ENCODE measurements at regions not wholly inside any gene's neighbourhood (a gene's known extent, or its start where the extent isn't known, plus 50 kb on each side); places are given as distances from the start of the nearest gene placed in this dataset.

DNA sequence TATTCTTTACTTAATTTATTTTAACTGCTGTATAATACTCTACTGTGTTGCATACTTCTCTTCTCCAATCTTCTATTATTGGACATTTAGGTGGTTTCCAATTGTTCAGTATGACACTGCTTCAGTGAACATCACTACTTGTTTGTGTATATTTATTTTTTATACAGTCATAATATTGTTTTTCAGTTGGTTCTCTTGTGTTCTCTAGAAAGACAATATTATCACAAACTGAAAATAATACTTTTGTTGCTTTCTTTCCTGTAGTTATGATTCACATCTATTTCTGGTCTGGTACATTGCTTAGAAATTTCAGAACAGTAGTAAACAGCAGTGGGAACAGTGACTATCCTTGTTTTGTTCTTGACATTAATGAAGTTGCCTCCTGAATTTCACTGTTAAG is 62.8 kb upstream of the GTSF1L start:
- no peak for DNase-seq
- Mint-ChIP-seq H3K4me1 (no peaks in the 10 kb centered on the region), H3K27me3 (ENCODE audit: low read depth, poor library complexity) (peaks cover 13% of the 10 kb centered on the region), H3K9me3 (peaks cover 16% of the 10 kb centered on the region), H3K4me3 (no peak overlapping the region), H3K27ac (no peak overlapping the region), H3K36me3 (ENCODE audit: low read depth) (no peaks in the 10 kb centered on the region)
- no peak for TF ChIP-seq CTCF (IDR thresholded peaks at IDR 0.05)

- Mint-ChIP-seq H3K9me3 (peaks cover 15% of the 10 kb centered on the region), H3K27me3 (ENCODE audit: low read depth, poor library complexity) (peaks cover 11% of the 10 kb centered on the region), H3K27ac (no peak overlapping the region), H3K36me3 (ENCODE audit: low read depth) (no peaks in the 10 kb centered on the region), H3K4me3 (no peak overlapping the region), H3K4me1 (no peaks in the 10 kb centered on the region)
- TF ChIP-seq CTCF (IDR thresholded peaks at IDR 0.05): no peak
- DNase-seq: no peak
Observed at GRCh38 chr20:43787937-43788336, 61.1 kb upstream of the GTSF1L start.

DNA sequence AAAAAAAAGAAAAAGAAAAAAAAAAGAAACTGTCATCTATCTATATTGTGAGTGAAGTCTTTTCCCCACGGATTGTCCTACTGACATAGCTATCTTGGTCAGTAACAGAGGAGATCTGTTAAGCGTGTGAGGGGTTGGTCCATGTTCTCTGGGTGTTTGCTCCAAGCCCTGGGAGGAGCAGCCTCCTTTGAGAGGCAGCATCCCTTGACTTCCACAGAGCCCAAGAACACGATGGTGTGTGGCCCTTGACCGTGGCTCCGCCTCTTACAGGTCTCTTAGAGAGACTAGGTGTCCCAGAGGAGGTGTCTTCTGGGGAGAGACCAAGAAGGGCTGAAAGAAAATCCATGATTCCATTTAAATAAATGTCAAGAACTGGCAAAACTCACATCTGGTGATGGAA is 60.1 kb upstream of the GTSF1L start:
- H3K4me1 Mint-ChIP-seq: no peaks in the 10 kb centered on the region
- no peak for DNase-seq
- H3K27ac Mint-ChIP-seq: no peak overlapping the region
- H3K36me3 Mint-ChIP-seq (ENCODE audit: low read depth): no peaks in the 10 kb centered on the region
- no peak overlapping the region for H3K4me3 Mint-ChIP-seq
- peaks cover 4% of the 10 kb centered on the region for H3K27me3 Mint-ChIP-seq (ENCODE audit: low read depth, poor library complexity)
- TF ChIP-seq CTCF (IDR thresholded peaks at IDR 0.05): no peak
- H3K9me3 Mint-ChIP-seq: peaks cover 5% of the 10 kb centered on the region

GRCh38 chr20:43781215-43781614 is 54.4 kb upstream of the GTSF1L start:
- no peak overlapping the region for H3K27ac Mint-ChIP-seq
- H3K4me1 Mint-ChIP-seq: no peaks in the 10 kb centered on the region
- no peak for TF ChIP-seq CTCF (IDR thresholded peaks at IDR 0.05)
- H3K36me3 Mint-ChIP-seq (ENCODE audit: low read depth): no peaks in the 10 kb centered on the region
- H3K9me3 Mint-ChIP-seq: peaks cover 32% of the 10 kb centered on the region
- H3K4me3 Mint-ChIP-seq: no peak overlapping the region
- H3K27me3 Mint-ChIP-seq (ENCODE audit: low read depth, poor library complexity): peaks cover 9% of the 10 kb centered on the region
- DNase-seq: no peak

DNA sequence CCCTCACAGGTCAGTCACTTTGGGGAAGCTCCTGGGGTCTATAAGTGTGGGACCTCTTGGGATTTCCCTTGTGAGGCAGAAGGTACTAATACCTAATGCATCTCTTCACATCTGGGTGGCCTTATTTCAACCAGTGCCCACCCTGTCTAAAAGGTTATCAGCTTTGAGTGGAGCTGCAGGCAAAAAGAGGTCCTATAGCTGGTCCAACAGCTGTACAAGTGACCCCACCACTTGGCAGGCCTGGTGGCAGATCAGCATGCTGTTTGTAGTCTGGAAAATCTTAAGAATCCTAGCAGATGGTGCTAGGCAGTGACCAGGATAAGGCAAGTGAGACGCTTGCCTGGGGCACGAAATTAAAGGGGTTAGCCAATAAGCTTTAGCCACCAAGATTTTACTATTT is 51.6 kb upstream of the GTSF1L start:
- H3K36me3 Mint-ChIP-seq (ENCODE audit: low read depth): no peaks in the 10 kb centered on the region
- no peaks in the 10 kb centered on the region for H3K4me1 Mint-ChIP-seq
- H3K4me3 Mint-ChIP-seq: no peak overlapping the region
- no peak for DNase-seq
- peaks cover 16% of the 10 kb centered on the region for H3K27me3 Mint-ChIP-seq (ENCODE audit: low read depth, poor library complexity)
- TF ChIP-seq CTCF (IDR thresholded peaks at IDR 0.05): no peak
- H3K27ac Mint-ChIP-seq: no peak overlapping the region
- peaks cover 32% of the 10 kb centered on the region for H3K9me3 Mint-ChIP-seq

- Mint-ChIP-seq H3K36me3 (ENCODE audit: low read depth) (no peaks in the 10 kb centered on the region), H3K4me1 (no peaks in the 10 kb centered on the region), H3K4me3 (no peak overlapping the region), H3K9me3 (peaks cover 39% of the 10 kb centered on the region), H3K27ac (no peak overlapping the region), H3K27me3 (ENCODE audit: low read depth, poor library complexity) (peaks cover 25% of the 10 kb centered on the region)
- DNase-seq: no peak
- TF ChIP-seq CTCF (IDR thresholded peaks at IDR 0.05): no peak
Observed at GRCh38 chr20:43776691-43777090, 49.9 kb upstream of the GTSF1L start.

All from nephron progenitor cell (in vitro differentiated cells).